GM12874 (cell line): ENCODE measurements at regions not wholly inside any gene's neighbourhood (a gene's known extent, or its start where the extent isn't known, plus 50 kb on each side); places are given as distances from the start of the nearest gene placed in this dataset.

Experiments
- TF ChIP-seq, protein P1 (sequence below): IDR thresholded peaks from 2 replicates; pipeline ENCODE4 v1.5.1; 2011; ENCODE audit warnings: low read depth, mild to moderate bottlenecking, control low read depth, low read length, moderate library complexity; ENCODE audit not compliant: insufficient read depth

DNA sequence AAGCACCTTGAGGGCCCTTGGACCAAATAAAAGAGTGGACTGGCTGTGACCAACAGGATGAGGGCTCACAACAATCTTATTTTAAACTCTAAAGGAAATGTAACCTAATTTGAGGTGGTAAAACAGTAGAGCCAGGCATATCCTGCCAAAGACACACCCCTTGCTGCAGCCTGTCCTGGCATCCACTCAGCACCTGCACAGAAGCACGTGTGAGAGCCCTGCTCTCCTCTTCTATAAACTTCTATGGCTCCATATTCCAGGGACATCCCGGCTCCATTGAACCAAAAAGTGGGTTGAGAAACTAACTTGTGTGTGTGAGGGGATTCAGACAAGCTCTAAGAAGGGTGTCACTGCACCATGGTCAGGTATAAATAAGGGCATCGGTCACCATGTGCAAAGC is 190.9 kb upstream of the CHRNA7 start:
- TF ChIP-seq, protein P1, sequence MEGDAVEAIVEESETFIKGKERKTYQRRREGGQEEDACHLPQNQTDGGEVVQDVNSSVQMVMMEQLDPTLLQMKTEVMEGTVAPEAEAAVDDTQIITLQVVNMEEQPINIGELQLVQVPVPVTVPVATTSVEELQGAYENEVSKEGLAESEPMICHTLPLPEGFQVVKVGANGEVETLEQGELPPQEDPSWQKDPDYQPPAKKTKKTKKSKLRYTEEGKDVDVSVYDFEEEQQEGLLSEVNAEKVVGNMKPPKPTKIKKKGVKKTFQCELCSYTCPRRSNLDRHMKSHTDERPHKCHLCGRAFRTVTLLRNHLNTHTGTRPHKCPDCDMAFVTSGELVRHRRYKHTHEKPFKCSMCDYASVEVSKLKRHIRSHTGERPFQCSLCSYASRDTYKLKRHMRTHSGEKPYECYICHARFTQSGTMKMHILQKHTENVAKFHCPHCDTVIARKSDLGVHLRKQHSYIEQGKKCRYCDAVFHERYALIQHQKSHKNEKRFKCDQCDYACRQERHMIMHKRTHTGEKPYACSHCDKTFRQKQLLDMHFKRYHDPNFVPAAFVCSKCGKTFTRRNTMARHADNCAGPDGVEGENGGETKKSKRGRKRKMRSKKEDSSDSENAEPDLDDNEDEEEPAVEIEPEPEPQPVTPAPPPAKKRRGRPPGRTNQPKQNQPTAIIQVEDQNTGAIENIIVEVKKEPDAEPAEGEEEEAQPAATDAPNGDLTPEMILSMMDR, result no peak

DNA sequence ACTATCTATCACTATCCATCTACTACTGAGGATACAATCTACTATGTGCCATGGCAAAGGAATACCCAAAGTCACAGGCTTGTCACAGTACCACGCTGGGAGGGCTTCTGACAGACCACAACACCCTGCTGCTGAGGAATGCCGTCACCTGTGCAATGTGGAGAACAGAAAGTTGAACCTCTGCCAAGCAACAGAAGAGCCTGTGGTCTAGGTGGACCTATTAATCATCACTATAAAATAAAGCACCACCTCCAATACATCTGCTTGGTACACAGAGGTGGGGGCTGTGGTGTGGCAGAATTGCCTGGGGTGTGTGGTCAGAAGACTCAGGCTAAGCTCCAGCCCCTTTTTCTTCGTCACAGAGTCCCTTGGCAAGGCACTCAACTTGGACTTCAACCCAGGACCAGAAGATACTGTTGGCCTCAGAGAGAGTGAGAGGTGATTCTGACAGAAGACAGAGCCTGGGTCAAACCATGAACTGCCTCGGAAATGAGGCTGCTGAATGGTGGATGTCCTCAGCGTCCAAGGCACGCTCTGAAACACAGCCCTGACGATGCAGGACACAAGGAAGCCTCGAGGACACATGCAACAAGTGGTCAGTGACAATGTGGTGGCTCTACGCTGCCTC is 189.4 kb upstream of the CHRNA7 start:
- TF ChIP-seq, protein P1, result no peak

DNA sequence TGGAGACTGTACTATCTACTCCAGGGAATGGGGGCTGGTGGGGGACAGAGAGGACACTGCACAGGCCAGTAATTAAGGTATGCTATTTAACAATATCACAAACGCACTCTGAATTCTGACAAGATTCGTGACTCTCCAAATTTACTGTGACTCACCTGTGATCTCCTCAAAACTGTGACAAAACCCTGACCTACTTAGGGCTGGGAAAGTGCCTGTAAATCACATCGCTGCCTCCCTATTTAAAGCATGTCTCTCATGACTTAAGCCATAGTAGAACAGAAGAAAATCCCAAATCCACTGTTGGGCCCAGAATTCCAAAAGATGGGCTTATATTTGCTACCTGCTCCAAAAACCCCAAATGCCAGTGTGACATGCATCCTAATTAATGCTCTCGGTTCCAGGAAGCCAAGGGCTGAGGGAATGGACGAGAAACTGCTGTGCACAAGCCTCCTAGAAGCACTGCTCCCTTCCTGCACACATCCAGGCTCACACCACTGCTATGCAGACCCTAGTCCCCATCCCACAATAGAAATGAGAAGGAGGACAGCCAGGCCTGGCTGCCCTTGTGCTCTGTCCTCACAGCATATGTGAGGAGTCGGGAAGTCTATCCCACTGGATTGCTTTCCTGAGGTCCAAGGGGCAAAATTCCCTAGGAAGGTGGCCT is 187.7 kb upstream of the CHRNA7 start:
- TF ChIP-seq, protein P1, result no peak

DNA sequence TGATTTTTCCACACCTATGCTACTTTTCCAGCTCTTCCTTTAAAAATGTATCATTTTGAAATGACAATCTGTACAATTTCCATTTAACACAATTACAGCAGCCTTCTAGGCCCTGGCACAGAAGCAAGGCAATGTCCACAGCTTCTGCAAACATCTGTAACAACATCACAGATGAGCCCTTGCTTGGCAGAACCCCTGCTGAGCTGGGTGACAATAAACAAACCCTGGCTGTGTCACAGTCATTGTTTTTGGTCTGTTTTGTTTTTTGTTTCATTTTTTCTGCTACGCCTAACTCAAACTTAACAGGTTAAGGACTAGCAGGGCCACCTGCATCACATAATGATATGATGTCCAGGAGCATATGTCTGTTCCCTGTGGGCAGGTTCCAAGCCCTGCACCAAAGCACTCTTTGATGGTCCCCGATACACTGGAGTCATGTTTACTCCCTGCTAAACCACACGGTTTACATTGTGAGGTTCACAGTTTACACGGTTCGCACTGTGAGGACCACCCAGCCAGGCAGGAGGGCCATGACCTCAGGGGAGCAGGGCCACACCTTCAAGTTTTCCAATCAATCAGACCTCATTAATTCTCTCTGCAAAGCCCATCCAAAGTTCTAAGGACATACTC is 186.8 kb upstream of the CHRNA7 start:
- TF ChIP-seq, protein P1, result no peak

DNA sequence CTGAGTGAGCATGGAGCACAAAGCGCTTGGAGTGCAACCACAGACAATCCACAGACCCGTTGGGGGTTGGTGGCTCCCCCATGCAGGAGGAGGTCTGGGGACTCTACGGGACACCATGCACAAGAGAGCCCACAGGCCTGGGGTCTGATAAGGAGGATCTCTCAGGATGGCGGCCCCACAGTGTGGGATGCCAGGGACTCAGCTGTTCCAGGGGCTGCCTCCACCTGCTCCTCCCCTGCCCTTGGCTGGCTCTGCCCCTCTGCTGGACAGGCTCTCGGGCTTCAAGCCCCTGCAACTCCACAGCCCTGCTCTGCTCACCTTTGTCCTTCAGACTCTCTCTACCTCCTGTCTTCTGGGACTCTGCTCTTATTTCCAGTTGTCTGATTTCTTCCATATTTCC is 184.5 kb upstream of the CHRNA7 start:
- TF ChIP-seq, protein P1, result no peak

DNA sequence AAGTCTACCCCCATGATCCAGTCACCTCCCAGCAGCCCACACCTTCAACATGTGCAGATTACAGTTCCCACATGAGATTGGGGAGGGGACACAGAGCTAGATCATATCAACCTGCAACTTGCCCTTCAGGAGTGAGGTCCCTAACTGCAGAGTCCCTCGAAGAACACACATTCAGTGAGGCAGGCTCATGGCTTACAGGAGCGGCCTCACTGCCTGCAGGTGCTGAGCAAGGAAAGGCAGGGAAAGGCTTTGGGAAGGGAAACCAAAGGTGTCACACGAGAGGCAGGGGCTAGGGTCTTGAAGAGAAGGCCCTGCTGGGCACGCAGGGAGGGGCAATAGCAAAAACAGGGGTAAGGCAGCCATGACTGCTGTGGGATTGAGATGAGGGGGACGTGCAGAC is 182.4 kb upstream of the CHRNA7 start:
- TF ChIP-seq, protein P1, result no peak

DNA sequence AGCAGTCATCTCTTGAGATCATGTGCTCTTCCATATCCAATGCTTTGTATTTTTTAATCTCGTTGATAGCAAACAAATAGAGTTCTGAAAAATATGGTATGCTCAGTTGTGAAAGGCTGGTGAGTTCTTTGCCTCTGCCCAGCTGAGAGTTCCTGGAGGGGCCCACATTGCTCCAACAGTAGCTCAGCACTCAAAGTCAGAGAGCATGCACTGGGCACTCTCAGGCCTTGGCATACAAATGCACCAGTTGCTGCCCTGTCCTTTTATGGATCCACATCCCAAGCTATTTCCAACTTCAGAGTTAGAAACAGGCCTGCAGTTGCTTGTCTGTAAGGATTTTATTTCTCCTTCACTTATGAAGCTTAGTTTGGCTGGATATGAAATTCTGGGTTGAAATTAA is 181.7 kb upstream of the CHRNA7 start:
- TF ChIP-seq, protein P1, result no peak
